Body of pancreas (tissue), 4 donors: ENCODE measurements at regions not wholly inside any gene's neighbourhood (a gene's known extent, or its start where the extent isn't known, plus 50 kb on each side); places are given as distances from the start of the nearest gene placed in this dataset.

Source experiments
- POLR2A ChIP-seq, 3 donors: fragments of 450-650 bp; IDR thresholded peaks; one replicate each; pipeline ENCODE4 v1.6.1; 2016; ENCODE audit warnings: antibody characterized with exemption in 3 of 3, mild to moderate bottlenecking in 2 of 3
- TF ChIP-seq, protein P1 (sequence below), 7 experiments: fragments of 450-650 bp in 4 of 7; fragments of 200-600 bp in 3 of 7; sonication (generic) in 3 of 7; IDR thresholded peaks; one replicate each; pipeline ENCODE4 v1.5.1; 2016 to 2019; ENCODE audit warnings: antibody characterized with exemption in 7 of 7

GRCh38 chr22:49490692-49491091 is 337.0 kb downstream of the BRD1 start:
- TF ChIP-seq, protein P1, sequence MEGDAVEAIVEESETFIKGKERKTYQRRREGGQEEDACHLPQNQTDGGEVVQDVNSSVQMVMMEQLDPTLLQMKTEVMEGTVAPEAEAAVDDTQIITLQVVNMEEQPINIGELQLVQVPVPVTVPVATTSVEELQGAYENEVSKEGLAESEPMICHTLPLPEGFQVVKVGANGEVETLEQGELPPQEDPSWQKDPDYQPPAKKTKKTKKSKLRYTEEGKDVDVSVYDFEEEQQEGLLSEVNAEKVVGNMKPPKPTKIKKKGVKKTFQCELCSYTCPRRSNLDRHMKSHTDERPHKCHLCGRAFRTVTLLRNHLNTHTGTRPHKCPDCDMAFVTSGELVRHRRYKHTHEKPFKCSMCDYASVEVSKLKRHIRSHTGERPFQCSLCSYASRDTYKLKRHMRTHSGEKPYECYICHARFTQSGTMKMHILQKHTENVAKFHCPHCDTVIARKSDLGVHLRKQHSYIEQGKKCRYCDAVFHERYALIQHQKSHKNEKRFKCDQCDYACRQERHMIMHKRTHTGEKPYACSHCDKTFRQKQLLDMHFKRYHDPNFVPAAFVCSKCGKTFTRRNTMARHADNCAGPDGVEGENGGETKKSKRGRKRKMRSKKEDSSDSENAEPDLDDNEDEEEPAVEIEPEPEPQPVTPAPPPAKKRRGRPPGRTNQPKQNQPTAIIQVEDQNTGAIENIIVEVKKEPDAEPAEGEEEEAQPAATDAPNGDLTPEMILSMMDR (IDR thresholded peaks at IDR 0.05), result no peak
- TF ChIP-seq POLR2A (IDR thresholded peaks at IDR 0.05), result no peak
